Fibroblast of the aortic adventitia (primary cell): ENCODE measurements at regions not wholly inside any gene's neighbourhood (a gene's known extent, or its start where the extent isn't known, plus 50 kb on each side); places are given as distances from the start of the nearest gene placed in this dataset. TPM values are rescaled to one million over a fixed set of nuclear protein-coding genes. Genes with fewer than 3 reads are reported as not detected.
A peak's percentile ranks its signal among the peaks of the same experiment; 100 is the strongest.

Experiments
- DNase-seq: peaks from one replicate; pipeline ENCODE4 v3.0.0-alpha.2; 2010; ENCODE audit warnings: low read depth
- H3K4me3 ChIP-seq: 2 replicates; pipeline ENCODE4 v1.5.1; 2011; ENCODE audit warnings: low read depth, mild to moderate bottlenecking, control low read depth, low read length, moderate library complexity
- small RNA-seq: library from RNA; depleted of rRNA; stranded (forward); fragments of <200 nt; gene quantifications from one replicate; pipeline ENCODE3, GENCODE V24; 2012
- TF ChIP-seq, protein P1 (sequence below): IDR thresholded peaks from 2 replicates; pipeline ENCODE4 v1.5.1; 2011; ENCODE audit warnings: mild to moderate bottlenecking, low read length, control low read depth, inconsistent platforms; ENCODE audit not compliant: insufficient read depth

GRCh38 chrX:141341743-141342142 lies 99.4 kb upstream of the SPANXC start:
- no peak overlapping the region for H3K4me3 ChIP-seq
- DNase-seq = no peak
- TF ChIP-seq, protein P1, sequence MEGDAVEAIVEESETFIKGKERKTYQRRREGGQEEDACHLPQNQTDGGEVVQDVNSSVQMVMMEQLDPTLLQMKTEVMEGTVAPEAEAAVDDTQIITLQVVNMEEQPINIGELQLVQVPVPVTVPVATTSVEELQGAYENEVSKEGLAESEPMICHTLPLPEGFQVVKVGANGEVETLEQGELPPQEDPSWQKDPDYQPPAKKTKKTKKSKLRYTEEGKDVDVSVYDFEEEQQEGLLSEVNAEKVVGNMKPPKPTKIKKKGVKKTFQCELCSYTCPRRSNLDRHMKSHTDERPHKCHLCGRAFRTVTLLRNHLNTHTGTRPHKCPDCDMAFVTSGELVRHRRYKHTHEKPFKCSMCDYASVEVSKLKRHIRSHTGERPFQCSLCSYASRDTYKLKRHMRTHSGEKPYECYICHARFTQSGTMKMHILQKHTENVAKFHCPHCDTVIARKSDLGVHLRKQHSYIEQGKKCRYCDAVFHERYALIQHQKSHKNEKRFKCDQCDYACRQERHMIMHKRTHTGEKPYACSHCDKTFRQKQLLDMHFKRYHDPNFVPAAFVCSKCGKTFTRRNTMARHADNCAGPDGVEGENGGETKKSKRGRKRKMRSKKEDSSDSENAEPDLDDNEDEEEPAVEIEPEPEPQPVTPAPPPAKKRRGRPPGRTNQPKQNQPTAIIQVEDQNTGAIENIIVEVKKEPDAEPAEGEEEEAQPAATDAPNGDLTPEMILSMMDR = no peak

DNA sequence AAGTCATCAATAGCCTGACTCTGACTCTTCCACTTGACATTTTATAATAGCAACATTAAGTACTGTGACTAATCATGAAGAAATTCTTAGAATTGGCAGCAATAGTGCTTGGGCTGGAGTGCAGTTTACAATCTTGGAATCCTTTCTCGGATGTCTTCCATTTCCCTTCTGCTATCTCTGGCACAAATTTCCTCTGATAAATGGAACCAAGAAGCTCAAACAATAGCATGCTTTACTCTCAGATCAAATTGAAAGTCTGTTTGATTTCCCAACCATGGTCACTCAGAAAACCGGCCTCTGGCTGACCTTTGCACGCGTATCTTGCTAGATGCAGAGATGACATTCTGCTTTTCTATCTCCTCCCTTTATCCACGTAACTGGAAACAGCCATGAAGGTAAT lies 99.0 kb upstream of the SPANXC start:
- TF ChIP-seq, protein P1 = no peak
- H3K4me3 ChIP-seq = no peak overlapping the region
- peak; percentile 94 for DNase-seq

DNA sequence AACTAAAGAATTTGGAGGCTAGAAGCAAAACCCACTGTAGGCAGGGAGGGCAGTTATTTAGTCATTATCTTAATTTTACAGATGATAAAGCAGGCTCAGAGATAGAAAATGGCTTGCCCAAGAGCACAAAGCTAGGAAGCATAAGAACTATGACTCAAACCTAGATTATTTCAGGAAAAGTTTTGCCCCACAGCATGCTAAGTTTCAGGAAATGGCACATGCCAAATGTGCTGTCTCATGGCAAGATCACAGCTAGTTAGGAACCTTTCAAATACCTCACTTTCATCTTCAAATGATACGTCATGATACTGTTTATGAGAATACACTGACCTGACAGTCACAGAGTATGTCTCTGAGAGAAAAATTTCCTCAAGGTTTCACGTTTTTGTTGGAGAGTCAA lies 78.5 kb upstream of the SPANXC start:
- DNase-seq = no peak
- no peak overlapping the region for H3K4me3 ChIP-seq
- TF ChIP-seq, protein P1 = no peak

- peak; percentile 9 for DNase-seq
- H3K4me3 ChIP-seq = no peak overlapping the region
- TF ChIP-seq, protein P1 = no peak
These were observed 72.1 kb upstream of the SPANXC start for GRCh38 chrX:141314441-141314840.

GRCh38 chrX:141301017-141301416 lies 58.7 kb upstream of the SPANXC start:
- H3K4me3 ChIP-seq = no peak overlapping the region
- TF ChIP-seq, protein P1 = no peak
- DNase-seq = no peak

Small RNA genes in the stretch of these regions (small RNA-seq; reads per million reads assigned to genes)
- gene AC234779.1 = not detected
